Esophagus squamous epithelium (tissue), 5 donors: ENCODE measurements at regions not wholly inside any gene's neighbourhood (a gene's known extent, or its start where the extent isn't known, plus 50 kb on each side); places are given as distances from the start of the nearest gene placed in this dataset.

Experiments
- DNase-seq: peaks from one replicate; lab custom pipeline; 2025; lab: John Stamatoyannopoulos, UW
- H3K27ac ChIP-seq, 4 donors: fragments of 200-600 bp; sonication (generic); one replicate each; pipeline ENCODE4 v1.5.1; 2016 to 2019; ENCODE audit warnings: mild to moderate bottlenecking in 1 of 4
- H3K27me3 ChIP-seq, 4 donors: fragments of 200-600 bp; sonication (generic); 1 replicate in 3 of 4; 2 replicates in 1 of 4; pipeline versions ENCODE4 v1.5.1 to v1.6.0; 2017 to 2021; ENCODE audit warnings: antibody characterized with exemption in 1 of 4
- H3K36me3 ChIP-seq, 3 donors: fragments of 200-600 bp; sonication (generic); one replicate each; pipeline ENCODE4 v1.5.1; 2016 to 2019
- H3K4me1 ChIP-seq, 3 donors: fragments of 200-600 bp; sonication (generic); one replicate each; pipeline ENCODE4 v1.5.1; 2017 to 2019
- H3K4me3 ChIP-seq, 4 donors: fragments of 200-600 bp; sonication (generic); 1 replicate in 3 of 4; 2 replicates in 1 of 4; pipeline ENCODE4 v1.5.1; 2016 to 2019; ENCODE audit warnings: mild to moderate bottlenecking in 2 of 4, moderate library complexity in 1 of 4
- H3K9me3 ChIP-seq, 3 donors: fragments of 200-600 bp; sonication (generic); one replicate each; pipeline ENCODE4 v1.5.1; 2016 to 2019
- CTCF ChIP-seq, 6 experiments: fragments of 450-650 bp in 4 of 6; fragments of 200-600 bp in 2 of 6; sonication (generic) in 2 of 6; IDR thresholded peaks; one replicate each; pipeline ENCODE4 v1.5.1; 2016 to 2019; ENCODE audit warnings: antibody characterized with exemption in 6 of 6, mild to moderate bottlenecking in 4 of 6, moderate library complexity in 4 of 6
- POLR2A ChIP-seq, 4 donors: fragments of 450-650 bp; IDR thresholded peaks; one replicate each; pipeline ENCODE4 v1.6.1; 2017; ENCODE audit warnings: antibody characterized with exemption in 4 of 4, mild to moderate bottlenecking in 4 of 4, moderate library complexity in 3 of 4
- WGBS, 2 donors: methylation state at CpG; one replicate each; pipeline ENCODE4 v1.1.5; 2018; 5-methylcytosine and 5-hydroxymethylcytosine counted together
- intact Hi-C: fragments of 100-400 bp; cut with DNase I; formaldehyde crosslinking; loops from one replicate; pipeline ENCODE4 v1.15.0; 2022
- donor health status: DM: yes; HTN: yes; CAD: no.

- DNase-seq: no peak
- H3K27me3 ChIP-seq: no peaks in the 10 kb centered on the region
- no peak for TF ChIP-seq POLR2A (IDR thresholded peaks at IDR 0.05)
- TF ChIP-seq CTCF (IDR thresholded peaks at IDR 0.05): no peak
Measured at GRCh38 chr1:238468068-238468467, 577.3 kb upstream of the ZP4 start.

GRCh38 chr1:238466459-238466858 is 575.7 kb upstream of the ZP4 start:
- H3K9me3 ChIP-seq: no peaks in the 10 kb centered on the region
- 61 to 83% methylated on average over 5 of the region's 5 CpGs for WGBS, 2 donors
- H3K27ac ChIP-seq: no peak overlapping the region
- peaks cover 0 to 5% (median 0%) of the 10 kb centered on the region in 3 donors for H3K4me1 ChIP-seq
- no peaks in the 10 kb centered on the region for H3K36me3 ChIP-seq
- no peak for TF ChIP-seq POLR2A (IDR thresholded peaks at IDR 0.05)
- TF ChIP-seq CTCF (IDR thresholded peaks at IDR 0.05): no peak
- no peak for DNase-seq
- no peaks in the 10 kb centered on the region for H3K27me3 ChIP-seq
- intact Hi-C loops: no loop called here
- no peak overlapping the region for H3K4me3 ChIP-seq

More at GRCh38 chr1:238468068-238468467, 577.3 kb upstream of the ZP4 start:
- Histone ChIP-seq H3K36me3 (no peaks in the 10 kb centered on the region), H3K27ac (no peak overlapping the region), H3K4me1 (peaks cover 0 to 5% (median 0%) of the 10 kb centered on the region in 3 donors), H3K9me3 (no peaks in the 10 kb centered on the region), H3K4me3 (no peak overlapping the region)
- intact Hi-C loops: no loop called here
- WGBS, 2 donors: 82 to 83% methylated on average over 6 of the region's 6 CpGs

- Histone ChIP-seq H3K27me3 (no peaks in the 10 kb centered on the region), H3K9me3 (no peaks in the 10 kb centered on the region), H3K36me3 (no peaks in the 10 kb centered on the region), H3K27ac (no peak overlapping the region), H3K4me1 (peaks cover 0 to 5% (median 0%) of the 10 kb centered on the region in 3 donors), H3K4me3 (no peak overlapping the region)
- intact Hi-C loops: no loop called here
- DNase-seq: no peak
- TF ChIP-seq CTCF (IDR thresholded peaks at IDR 0.05): no peak
- TF ChIP-seq POLR2A (IDR thresholded peaks at IDR 0.05): no peak
- 68 to 85% methylated on average over 3 of the region's 3 CpGs for WGBS, 2 donors
Measured at GRCh38 chr1:238465449-238465848, 574.7 kb upstream of the ZP4 start.

- TF ChIP-seq CTCF (IDR thresholded peaks at IDR 0.05): no peak
- no peak for TF ChIP-seq POLR2A (IDR thresholded peaks at IDR 0.05)
- no peaks in the 10 kb centered on the region for H3K36me3 ChIP-seq
- no peak overlapping the region for H3K27ac ChIP-seq
- no peak overlapping the region for H3K4me3 ChIP-seq
- no peak for DNase-seq
- intact Hi-C loops: no loop called here
- peaks cover 0 to 11% (median 3%) of the 10 kb centered on the region in 3 donors for H3K4me1 ChIP-seq
- WGBS, 2 donors: 60 to 86% methylated on average over 5 of the region's 5 CpGs
- H3K9me3 ChIP-seq: no peaks in the 10 kb centered on the region
- no peaks in the 10 kb centered on the region for H3K27me3 ChIP-seq
Measured at GRCh38 chr1:238458899-238459298, 568.2 kb upstream of the ZP4 start.

- Histone ChIP-seq H3K27ac (no peak overlapping the region), H3K36me3 (no peaks in the 10 kb centered on the region), H3K4me3 (no peak overlapping the region), H3K4me1 (peaks cover 0 to 11% (median 3%) of the 10 kb centered on the region in 3 donors), H3K27me3 (no peaks in the 10 kb centered on the region), H3K9me3 (no peaks in the 10 kb centered on the region)
- intact Hi-C loops: no loop called here
- TF ChIP-seq POLR2A (IDR thresholded peaks at IDR 0.05) (no peak), CTCF (IDR thresholded peaks at IDR 0.05) (no peak)
- DNase-seq: no peak
Measured at GRCh38 chr1:238457610-238458009, 566.9 kb upstream of the ZP4 start.
